ENCODE measurements at regions not wholly inside any gene's neighbourhood (a gene's known extent, or its start where the extent isn't known, plus 50 kb on each side); places are given as distances from the start of the nearest gene placed in this dataset.

DNA sequence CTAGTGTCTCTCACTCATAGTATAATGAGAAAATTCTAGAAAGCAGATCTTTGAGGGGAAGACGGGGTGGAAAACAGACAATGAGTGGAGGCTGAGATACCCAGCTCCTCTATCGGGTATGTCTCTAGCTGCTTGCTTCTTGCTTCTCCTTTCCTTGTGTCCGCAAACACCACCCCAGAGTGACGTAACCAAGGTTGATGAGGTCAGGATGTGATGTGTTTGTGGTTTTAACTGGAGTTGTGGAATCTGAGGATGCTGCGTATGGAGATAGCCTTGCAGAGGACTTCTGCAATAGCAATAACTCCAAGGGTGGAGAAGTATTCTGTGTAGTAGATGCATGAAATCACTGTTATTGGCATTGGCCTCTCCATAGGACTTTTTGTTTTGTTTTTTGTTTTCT is 132.7 kb upstream of the IFNGR1 start:
- DNase-seq, result no peak

DNA sequence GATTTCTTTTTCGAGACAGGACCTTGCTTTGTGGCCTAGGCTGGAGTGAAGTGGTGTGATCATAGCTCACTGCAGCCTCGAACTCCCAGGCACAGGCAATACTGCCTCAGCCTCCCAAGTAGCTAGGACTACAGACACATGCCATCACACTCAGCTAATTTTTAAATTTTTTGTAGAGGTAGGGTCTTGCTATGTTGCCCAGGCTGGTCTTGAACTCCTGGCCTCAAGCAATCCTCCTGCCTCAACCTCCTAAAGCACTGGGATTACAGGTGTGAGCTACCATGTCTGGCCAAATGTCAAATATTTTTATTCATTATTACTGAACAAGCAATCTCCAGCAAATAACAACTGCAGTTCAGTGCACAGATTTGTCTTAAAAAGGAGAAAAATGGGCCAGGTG is 131.7 kb upstream of the IFNGR1 start:
- no peak for DNase-seq

DNA sequence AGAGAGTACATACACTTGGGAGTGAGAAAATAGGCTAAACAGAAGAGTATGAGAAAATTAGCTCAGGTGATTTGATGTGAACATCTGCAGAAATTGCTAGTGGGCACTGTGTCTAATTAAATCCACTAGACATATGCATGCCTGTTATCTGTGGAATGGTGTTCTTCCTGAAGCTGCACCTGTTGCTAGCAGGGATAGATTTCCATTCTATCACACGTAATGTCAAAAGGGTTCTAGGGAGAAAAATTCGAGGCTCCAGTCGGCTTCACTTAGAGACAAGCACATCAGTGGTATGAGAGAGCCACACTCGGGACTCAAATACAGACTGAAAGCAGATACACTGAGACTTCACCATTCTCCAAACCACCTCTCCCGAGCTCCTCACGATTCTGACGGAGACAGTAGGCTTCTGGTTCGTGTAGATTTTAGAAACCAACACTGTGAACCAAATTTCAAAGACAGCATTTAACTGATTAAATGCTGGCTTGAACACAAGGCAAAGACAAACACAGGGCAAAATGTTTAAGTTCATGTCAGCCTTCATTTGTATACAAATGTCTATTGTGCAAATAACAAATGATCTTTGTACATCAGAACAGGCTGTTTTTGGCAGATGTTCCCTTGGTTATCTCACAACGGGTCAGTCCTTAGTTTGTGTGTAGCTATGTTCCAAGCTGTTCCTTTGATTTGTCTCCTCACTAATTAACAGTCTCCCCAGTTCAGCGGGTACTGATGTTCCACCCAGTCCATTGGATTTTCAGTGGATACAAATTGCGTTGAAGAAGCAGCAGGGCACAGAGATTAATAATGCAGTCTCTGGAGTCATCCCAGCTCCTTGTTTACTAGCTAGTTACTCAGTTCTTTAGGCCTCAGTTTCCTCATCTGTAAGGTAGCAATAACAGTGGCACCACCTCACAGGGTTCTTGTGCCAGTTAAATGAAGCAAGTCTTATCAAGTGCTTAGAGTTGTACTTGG is 131.0 kb upstream of the IFNGR1 start:
- no peak for DNase-seq

DNA sequence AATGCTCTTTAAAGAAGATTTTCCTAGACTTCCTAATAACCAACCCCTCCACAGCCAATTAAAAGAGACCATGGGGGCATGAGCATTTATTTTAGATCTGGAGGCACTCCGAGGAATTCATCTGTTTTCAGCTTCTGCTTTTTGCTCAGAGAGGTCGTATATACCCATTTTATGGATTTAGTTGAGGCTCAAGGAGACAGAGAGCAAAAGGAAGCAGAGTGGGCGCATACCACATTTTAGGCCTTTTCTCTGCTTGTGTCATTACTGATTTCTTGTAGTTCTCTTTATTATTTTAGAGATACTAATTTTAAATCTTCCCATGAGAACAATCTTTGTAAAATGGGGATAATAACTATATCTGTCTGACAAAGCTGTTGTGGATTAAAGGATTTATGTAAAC is 129.6 kb upstream of the IFNGR1 start:
- no peak for DNase-seq

DNA sequence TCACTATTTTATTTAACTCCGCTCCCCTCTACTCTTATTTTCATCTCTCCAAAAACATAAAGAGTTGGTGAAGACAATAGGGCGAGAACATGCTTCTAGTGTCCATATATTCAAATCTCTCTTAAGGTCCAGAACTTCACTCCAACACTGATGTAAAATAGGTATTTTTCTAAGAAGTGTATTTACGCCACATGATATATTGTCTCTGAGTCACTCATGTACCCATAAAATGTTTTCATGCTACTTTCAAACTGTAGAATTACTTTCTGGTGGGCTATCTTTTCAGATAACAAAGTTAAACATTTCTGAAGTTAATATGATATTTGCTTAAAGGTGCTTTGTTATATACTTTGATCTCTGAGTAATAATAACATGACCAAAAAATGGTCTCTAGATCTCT is 124.1 kb upstream of the IFNGR1 start:
- no peak for DNase-seq

DNA sequence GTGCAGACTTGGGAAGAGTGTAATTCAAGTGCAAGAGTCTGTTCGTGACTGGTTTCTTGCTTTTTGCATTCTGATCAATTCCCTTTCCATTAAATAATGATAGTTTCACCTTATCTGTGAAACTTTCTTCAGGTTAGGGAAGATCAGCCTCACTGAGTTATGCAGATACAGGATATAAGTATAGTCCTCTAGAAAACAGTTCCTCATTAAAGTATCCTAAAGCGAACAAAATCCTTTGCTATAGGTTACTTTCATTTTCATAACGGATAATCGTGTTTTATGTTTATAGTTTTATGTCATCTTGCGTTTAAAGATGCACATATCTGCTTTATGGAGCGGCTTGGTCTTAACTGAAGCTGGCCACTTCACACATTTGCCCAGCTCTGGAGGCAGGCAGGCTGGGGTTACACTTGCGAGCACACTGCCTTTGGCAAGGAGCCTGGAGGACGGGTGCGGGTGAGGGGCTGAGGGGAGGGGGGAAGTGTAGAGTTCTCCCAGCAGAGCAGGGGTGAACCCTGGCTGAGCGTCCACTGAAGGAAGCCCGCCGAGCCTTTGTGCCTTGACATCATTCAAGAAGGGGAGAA is 123.5 kb upstream of the IFNGR1 start:
- no peak for DNase-seq

DNA sequence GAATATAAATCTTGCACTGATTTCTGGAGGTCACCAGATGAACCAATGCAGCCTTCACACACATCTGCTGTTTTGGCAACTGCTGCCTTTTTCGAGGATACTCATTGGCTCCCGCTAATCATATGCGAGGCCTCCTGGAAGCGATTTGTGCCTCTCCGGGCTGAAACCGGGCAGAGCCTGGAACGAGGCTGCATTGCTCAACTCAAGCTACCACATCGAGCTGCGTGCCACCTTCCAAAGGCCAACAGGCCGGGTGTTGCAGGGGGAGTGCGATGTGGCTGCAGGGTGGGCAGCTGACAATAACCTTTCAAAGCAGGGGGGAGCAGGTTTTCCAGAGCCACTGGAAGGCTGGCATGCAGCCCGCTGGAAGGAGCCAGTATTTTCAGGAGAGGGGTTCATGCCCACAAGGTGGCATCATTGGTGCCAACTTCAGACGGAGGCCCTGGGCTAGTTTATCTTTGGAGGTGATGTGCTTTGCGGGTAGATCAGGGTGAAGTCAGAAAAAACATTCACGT is 122.6 kb upstream of the IFNGR1 start:
- peak; percentile 27 for DNase-seq

DNA sequence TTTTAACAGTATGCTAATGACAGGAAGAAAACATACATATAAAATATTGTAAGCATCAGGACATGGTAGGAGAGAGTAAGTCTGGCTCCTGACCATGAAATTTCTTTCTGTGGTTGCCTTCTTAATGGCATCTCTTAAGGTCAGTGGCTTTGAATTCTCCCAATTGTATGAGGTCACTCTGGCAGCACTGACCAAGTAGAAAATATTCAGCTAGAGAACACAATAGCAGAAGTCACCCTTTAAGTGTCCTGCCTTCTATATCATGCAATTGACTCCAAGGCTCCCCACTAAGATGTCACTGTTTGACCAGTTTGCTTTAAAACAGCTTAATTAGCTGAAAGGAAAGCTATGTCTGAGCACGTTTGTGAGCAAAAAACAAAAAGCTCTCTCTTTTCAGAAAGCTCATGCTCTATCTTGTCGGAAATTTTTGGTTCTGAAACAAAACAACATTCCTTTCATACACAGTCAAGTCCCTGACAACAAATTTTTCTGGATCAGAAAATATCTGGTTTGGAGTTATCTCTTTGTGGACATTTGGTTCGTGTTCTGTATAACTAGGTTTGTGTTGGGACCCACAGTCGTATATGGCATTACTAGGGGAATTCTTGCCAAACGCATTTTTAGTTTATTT is 120.9 kb upstream of the IFNGR1 start:
- no peak for DNase-seq

DNA sequence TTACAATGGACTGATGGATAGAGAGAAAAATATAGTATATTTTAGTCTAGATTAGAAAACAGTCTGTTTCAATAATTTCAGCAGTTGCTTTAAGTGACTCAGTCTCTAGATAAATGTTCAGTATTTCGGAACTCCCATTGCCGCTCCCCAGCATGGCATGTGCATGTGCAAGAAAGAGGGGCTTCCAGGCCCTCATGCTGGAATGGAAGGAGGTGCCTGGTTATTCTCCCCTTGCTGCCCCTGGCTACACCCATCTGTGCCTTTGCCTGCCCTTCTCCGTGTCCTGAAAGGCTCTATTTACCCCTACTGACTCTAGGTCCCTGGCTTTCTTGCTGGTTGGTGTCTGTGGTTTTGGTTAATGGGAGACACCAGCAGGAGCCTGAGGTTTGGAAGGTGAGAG is 115.7 kb upstream of the IFNGR1 start:
- no peak for DNase-seq

DNA sequence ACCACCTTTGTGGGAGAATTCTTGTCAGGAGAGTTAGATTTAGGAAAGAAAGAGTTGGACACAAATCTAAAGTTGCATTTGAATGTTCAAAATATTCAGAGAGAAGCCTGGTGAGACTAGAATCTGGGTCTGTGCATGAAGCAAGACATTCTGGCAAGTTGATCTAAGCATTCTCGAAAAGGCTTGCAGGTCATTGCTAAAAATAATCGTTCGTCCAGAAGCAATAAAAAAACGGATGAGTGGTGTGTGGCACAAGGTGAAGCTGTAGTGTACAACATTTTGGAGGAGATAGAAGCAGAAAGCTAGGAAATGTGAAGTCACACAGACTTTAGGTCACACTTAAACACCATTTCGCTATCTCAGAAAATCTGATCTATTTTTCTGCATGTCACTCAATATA is 114.9 kb upstream of the IFNGR1 start:
- no peak for DNase-seq

DNA sequence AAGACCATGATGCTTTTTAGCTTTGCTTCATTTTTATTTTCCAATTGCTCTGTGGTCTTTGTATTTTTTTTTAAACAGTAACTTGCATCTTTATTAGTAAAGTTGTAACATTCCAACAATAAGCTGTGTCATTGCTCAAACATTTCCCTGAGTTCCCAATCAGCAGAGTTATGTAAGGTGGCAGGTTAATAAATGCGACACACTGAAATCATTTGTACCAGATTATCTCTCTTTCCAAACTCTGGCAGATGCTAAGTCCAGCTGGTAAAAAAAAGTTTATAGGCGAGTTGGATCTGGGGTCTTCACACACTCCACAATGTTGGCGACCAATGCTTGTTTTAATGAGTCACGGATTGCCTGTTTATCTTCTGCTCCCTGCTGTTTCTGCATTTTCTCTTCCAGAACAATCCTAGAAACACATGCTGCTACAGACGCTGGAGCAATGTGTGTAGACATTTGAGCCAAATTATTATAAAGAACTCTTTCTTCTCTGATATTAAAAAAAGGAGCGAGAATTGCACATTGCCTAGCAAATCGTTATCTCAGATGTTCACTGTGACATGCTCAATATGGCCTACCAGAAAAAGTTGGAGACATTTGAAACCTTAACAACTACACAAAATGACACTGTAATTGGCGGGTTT is 113.6 kb upstream of the IFNGR1 start:
- no peak for DNase-seq

DNA sequence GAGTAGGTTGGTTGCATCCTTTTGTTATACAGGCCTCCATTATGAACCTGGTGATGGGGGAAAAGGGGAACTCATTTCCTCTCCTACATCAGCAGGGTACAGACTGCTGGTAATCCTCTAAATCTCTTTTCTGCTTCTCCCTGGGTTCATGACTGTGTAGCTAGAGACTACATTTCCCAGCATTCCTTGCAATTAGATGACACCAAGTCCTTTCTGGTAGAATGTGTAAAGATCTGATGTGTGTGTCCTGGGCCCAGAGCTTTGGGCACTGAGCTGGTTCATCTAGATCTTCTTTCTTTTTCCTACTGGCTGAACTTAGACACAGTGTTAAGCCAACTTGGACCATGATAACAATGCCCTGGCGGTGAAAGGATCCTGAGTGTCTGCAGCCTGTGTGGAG is 104.7 kb upstream of the IFNGR1 start:
- no peak for DNase-seq

DNA sequence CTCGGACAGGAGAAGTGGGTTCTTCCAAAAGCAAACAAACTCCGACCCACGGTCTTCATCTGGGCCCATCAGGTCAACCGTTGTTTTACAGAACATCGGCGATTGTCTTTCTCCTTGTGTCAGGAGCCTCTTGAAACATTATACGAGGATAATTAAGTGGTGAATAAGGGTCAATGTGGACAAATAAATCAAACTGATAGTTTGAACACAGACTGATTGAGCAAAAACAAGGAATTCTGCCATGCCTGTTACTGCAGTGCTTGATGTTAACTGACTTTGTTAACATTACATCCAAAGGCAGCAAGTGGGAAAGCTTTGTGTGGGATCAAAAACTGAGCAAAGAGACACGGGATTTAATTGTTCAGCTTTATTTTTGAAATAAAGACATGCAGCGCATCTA is 101.1 kb upstream of the IFNGR1 start:
- no peak for DNase-seq

DNA sequence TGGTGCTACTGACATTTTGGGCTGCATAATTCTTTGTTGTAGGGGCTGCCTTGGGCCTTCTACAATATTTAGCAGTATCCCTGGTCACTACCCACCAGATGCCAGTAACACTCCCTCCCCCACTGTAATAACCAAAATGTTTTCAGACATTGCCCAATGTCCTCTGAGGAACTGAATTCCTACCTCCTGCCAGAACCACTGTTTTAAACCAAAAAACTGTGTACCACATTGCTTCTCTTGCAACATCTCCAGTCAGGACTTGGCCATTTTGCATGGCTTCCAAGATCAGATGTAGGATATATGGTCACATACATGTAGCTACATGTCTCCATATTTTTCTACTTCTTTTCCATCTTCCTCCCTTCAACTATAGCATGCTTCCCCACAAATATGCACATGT is 97.4 kb upstream of the IFNGR1 start:
- DNase-seq, result no peak

DNA sequence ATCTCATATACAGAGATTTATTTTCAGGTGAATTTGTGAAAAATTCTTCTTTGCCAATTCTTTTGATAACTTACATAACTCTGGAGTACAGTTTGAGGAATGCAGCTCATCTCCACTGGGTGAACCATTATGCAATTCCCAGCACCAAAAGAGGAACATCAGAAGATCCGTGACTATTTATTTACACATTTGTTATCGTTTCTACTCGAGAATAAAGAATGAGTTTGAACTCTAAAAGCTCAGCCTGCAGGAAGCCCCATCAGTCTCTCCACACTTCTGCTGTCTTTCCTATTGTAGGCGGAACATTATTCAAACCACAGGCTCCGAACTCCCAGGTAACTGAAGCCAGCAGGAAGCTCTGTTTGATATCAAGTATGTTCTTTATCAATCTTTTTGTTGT is 95.9 kb upstream of the IFNGR1 start:
- no peak for DNase-seq

DNA sequence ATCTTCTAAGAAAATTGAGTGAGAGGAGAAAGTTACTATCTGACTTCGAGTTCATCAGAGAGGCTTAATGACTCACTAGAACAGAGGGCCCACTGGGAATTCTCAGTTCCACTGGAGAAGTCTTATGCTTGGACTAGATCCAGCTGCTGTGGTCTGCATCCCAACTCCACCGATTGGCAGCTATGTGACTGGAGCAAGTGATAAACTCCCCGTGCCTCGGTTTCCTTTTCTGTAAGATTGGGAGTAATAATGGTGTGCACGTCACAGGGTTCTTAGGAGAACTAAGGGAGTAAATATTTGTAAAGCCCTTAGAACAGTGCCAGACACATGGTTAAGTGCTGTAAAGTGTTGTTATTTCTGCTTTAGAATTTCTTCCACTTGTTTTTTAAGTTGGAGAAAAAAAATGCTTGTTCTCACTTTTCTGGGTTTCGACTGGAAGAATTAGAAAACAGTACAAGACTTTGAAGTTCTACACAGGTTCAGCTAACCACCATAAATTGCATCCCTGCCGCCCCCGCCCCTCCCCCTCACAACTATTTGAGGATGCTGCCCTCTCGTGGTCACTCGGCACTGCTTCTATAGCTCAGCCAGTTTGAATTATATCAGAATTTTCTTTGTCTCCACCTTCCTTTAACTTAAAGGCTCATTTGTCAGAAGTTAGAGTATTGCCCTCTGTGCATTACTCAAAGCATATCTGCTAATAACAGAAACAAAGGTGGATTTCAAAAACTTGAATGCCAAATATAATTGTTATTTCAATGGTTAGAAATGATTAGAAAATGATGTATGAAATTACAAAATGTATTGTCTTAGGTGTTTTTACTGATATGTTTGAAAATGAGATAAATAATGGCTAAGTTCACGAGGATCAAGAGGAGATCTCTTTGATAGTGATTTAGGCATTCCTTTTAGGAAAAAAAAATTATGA is 95.0 kb upstream of the IFNGR1 start:
- peak; percentile 62 for DNase-seq

DNA sequence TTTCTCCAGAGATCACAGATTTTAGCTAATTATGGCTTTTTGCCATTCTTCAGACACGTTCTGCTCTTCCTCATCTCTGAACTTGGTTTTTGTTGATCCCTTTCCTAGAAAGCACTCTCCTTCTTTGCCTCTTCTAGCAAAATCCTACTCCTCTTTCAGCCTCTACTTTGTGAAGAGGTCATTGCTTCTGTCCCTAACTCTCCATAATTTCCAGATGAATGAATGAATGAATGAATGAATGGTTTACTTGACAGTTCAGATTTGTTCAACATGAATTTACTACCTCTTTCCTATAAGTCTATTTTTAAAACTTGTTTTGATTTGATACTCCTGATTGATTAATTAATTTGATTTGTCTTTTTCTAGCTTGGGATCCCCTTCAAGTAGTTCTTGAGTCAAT is 94.0 kb upstream of the IFNGR1 start:
- no peak for DNase-seq

DNA sequence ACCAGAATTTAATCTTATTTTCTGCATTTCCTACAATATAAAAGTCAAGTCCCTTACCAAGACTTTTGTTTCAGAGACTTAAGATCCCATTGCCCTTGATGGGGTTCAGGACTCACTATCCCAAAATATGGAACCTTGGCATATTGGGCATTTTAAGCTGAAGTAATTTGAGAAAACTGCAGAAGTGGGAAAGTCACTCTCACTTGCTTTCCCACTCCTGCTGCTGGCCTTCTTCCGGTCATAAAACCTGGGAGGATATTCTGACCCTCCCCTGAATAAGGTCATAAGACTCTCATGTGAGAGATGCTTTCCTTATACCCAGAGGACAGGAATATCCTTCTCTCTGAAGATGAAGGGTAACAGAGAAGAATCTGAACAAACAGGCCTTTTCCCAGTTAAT is 92.8 kb upstream of the IFNGR1 start:
- DNase-seq, result no peak

DNA sequence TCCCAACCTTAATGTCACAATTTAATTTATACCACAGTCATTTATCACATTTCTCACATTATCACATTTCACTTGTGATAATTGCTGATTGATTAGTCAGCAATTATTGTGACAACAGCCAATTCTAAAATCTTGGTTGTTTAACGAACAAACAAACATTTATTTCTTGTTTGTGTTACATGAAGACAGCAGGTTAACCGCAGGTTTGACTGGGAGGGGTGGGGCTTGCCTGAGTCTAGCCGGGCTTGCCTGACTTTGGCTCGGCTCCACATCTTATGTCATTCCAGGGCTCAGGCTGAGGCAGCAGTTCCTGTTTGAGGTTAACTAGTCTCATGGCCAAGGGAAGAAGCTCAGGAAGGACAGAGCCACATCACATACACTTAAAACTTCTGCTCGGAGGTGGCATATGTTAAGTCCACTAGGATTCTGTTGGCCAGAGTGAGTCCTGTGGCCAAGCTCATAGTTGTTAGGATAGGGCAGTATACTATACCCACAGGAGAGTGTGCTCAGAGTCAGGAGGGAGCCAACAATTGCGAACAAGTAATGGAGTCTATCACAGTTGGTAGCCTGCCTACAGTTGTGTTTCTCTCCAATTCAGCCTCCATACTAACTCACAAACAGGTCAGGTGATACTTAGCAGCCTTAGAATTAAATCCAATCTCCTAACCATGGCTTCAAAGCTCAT is 90.0 kb upstream of the IFNGR1 start:
- DNase-seq, result no peak

DNA sequence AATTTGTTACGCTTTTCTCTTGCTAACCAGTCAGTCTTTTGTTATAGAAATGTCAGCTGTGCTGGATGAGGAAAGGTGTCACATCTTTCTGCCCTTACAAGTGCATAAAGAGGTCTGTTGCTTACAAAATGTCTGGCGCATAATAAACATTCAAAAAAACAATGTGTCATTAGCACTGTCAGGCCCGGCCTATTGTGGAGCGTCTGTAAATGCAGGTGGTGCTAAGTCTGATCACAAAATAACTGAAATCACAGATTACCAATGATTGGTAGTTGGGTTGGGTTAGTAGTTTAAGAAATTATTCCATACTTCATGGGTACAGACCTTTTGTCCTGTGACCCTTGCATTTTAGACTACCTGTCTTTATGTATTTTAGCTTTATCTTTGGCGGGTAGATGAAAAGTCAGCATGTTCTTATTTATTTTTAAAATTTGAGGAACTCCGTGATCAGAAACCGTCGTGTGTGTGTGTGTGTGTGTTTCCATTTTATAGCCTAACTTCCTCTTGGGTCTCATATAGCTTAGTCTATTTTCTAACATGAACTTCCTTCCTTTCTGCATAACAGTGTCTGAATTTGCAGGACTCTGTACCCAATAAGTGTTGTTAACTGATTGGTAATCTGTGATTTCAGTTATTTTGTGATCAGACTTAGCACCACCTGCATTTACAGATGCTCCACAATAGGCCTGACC is 88.1 kb upstream of the IFNGR1 start:
- no peak for DNase-seq

DNA sequence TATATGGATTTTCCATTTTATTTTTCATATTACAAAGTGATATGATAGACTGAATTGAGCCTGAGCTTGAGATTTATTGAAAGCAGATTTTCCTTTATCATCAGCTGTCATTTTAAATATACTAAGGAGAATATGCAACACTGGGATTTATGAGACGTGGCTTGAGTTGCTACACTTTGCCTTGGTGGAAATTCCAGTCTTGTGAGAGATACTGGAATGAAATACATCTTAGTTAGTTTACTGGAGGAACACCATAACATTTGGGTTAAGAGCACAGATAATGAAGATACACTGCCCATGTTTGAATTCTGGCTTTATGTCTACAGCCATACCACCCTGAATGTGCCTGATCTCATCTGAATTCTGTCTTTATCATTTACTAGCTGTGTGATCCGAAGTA is 86.5 kb upstream of the IFNGR1 start:
- DNase-seq, result no peak

Data from stimulated activated CD4-positive, alpha-beta T cell treated with anti-CD3 and anti-CD28 coated beads, Interleukin-1b, Interleukin-23, amount 100 ng/mL, for 48 hours (primary cell).